HCT116 (cell line): ENCODE measurements at regions not wholly inside any gene's neighbourhood (a gene's known extent, or its start where the extent isn't known, plus 50 kb on each side); places are given as distances from the start of the nearest gene placed in this dataset.

ENCODE experiments used
- ATAC-seq: fragments of 200-7000 bp; cut with Tn5 transposase; 2 replicates; pipeline ENCODE4 v1.9.1; 2020; ENCODE audit warnings: mild to moderate bottlenecking, moderate library complexity
- BruUV-seq: library from RNA; stranded (reverse); fragments of 400-500 nt; replicated peaks from 2 replicates; lab custom pipeline; 2021; lab: Mats Ljungman, UMichigan
- CTCF ChIA-PET: fragments of 300-600 bp; sonication (Branson Sonifier 250); formaldehyde crosslinking; loops from one replicate; lab custom pipeline; 2021; ENCODE audit warnings: antibody characterized with exemption; lab: Charles Lee
- POLR2A ChIA-PET: fragments of 300-600, 350-600 bp; sonication (Branson Sonifier 250); formaldehyde crosslinking; loops from one replicate; lab custom pipeline; 2021; ENCODE audit warnings: antibody characterized with exemption; lab: Charles Lee
- RAD21 ChIA-PET, 2 experiments: fragments of 300-600 bp; sonication (Branson Sonifier 250); formaldehyde crosslinking; loops; one replicate each; lab custom pipeline; 2023; ENCODE audit warnings: low total read pairs in 2 of 2; ENCODE audit not compliant: uncharacterized antibody in 2 of 2, unreplicated experiment in 2 of 2, low non-redundant PET in 1 of 2; lab: Charles Lee
- DNase-seq: peaks from one replicate; pipeline ENCODE4 v3.0.0-alpha.2; 2010; ENCODE audit warnings: low read depth, low spot score
- H2AFZ ChIP-seq: fragments of 200-600 bp; shearing (Covaris generic), sonication (generic); 2 replicates; pipeline ENCODE4 v1.6.1; 2017; ENCODE audit warnings: low read depth, mixed run types, mixed read lengths, antibody characterized with exemption, low read length; ENCODE audit not compliant: poor library complexity, severe bottlenecking
- H3K27ac ChIP-seq: 2 replicates; pipeline ENCODE4 v1.5.1; 2012; ENCODE audit warnings: low read depth, low read length
- H3K27me3 ChIP-seq: fragments of 200-600 bp; sonication (generic); 2 replicates; pipeline ENCODE4 v1.6.1; 2016; ENCODE audit warnings: mixed run types, low read length, mixed read lengths; ENCODE audit not compliant: insufficient read depth
- H3K36me3 ChIP-seq, 2 experiments: fragments of 200-500 bp in 1 of 2; fragments of 200-600 bp in 1 of 2; sonication (Bioruptor generic) in 1 of 2; sonication (generic) in 1 of 2; 2 replicates each; pipeline versions ENCODE4 v1.5.1 to v1.6.1; 2014 to 2016; ENCODE audit warnings: low read length in 2 of 2, inconsistent platforms in 1 of 2, mixed read lengths in 1 of 2, mixed run types in 1 of 2; ENCODE audit not compliant: insufficient read depth in 2 of 2, control insufficient read depth in 1 of 2
- H3K4me1 ChIP-seq, 2 experiments: fragments of 200-600 bp in 1 of 2; sonication (generic) in 1 of 2; 2 replicates each; pipeline versions ENCODE4 v1.5.1 to v1.6.1; 2012 to 2017; ENCODE audit warnings: low read length in 2 of 2, inconsistent platforms in 1 of 2, mild to moderate bottlenecking in 1 of 2, mixed read lengths in 1 of 2, mixed run types in 1 of 2, moderate library complexity in 1 of 2; ENCODE audit not compliant: insufficient read depth in 2 of 2, control insufficient read depth in 1 of 2
- H3K4me2 ChIP-seq: fragments of 200-600 bp; sonication (generic); 2 replicates; pipeline ENCODE4 v1.6.1; 2017; ENCODE audit warnings: mixed run types, low read length, mixed read lengths
- H3K4me3 ChIP-seq, 2 experiments: fragments of 200-600 bp in 1 of 2; sonication (generic) in 1 of 2; replicated peaks in 1 of 2; 2 replicates each; pipeline ENCODE4 v1.5.1; 2011 to 2016; ENCODE audit warnings: low read length in 2 of 2, control low read depth in 1 of 2, low read depth in 1 of 2, mild to moderate bottlenecking in 1 of 2, mixed read lengths in 1 of 2, mixed run types in 1 of 2
- H3K79me2 ChIP-seq: fragments of 200-600 bp; sonication (generic); 2 replicates; pipeline ENCODE4 v1.6.1; 2017; ENCODE audit warnings: mild to moderate bottlenecking, mixed run types, low read length, moderate library complexity, mixed read lengths; ENCODE audit not compliant: insufficient read depth
- H3K9ac ChIP-seq: fragments of 200-600 bp; sonication (generic); 2 replicates; pipeline ENCODE4 v1.6.1; 2016; ENCODE audit warnings: low read length, mixed read lengths
- H3K9me2 ChIP-seq: fragments of 200-600 bp; sonication (generic), shearing (Covaris generic); 2 replicates; pipeline ENCODE4 v1.6.1; 2017; ENCODE audit warnings: mixed run types, mild to moderate bottlenecking, moderate library complexity; ENCODE audit not compliant: insufficient read depth
- H3K9me3 ChIP-seq, 2 experiments: fragments of 200-500 bp in 1 of 2; fragments of 200-600 bp in 1 of 2; sonication (Bioruptor generic) in 1 of 2; sonication (generic) in 1 of 2; 2 replicates each; pipeline ENCODE4 v1.6.1; 2014 to 2017; ENCODE audit warnings: low read length in 2 of 2, mixed read lengths in 2 of 2, inconsistent platforms in 1 of 2, low read depth in 1 of 2, mild to moderate bottlenecking in 1 of 2, mixed run types in 1 of 2, moderate library complexity in 1 of 2; ENCODE audit not compliant: control insufficient read depth in 1 of 2, insufficient read depth in 1 of 2
- H4K20me1 ChIP-seq: fragments of 200-600 bp; sonication (generic), shearing (Covaris generic); 2 replicates; pipeline ENCODE4 v1.6.1; 2017; ENCODE audit warnings: mixed run types, mild to moderate bottlenecking, moderate library complexity; ENCODE audit not compliant: insufficient read depth
- CEBPB ChIP-seq: IDR thresholded peaks from 2 replicates; pipeline ENCODE4 v1.6.1; 2012; ENCODE audit warnings: low read depth
- EGR1 ChIP-seq: IDR thresholded peaks from 2 replicates; pipeline ENCODE4 v1.6.1; 2012; ENCODE audit warnings: low read depth
- ELF1 ChIP-seq: IDR thresholded peaks from 2 replicates; pipeline ENCODE4 v1.6.1; 2012; ENCODE audit warnings: low read depth, borderline replicate concordance
- EZH2 ChIP-seq: fragments of 200-600 bp; sonication (generic); IDR thresholded peaks from 2 replicates; pipeline ENCODE4 v1.6.1; 2017; ENCODE audit warnings: antibody characterized with exemption, mixed run types
- EZH2phosphoT487 ChIP-seq: fragments of 200-600 bp; IDR thresholded peaks from 2 replicates; pipeline ENCODE4 v1.6.1; 2018; ENCODE audit warnings: antibody characterized with exemption, borderline replicate concordance
- SIN3A ChIP-seq: IDR thresholded peaks from 2 replicates; pipeline ENCODE4 v1.6.1; 2012; ENCODE audit warnings: low read depth
- SP1 ChIP-seq: IDR thresholded peaks from 2 replicates; pipeline ENCODE4 v1.6.1; 2012; ENCODE audit warnings: low read depth
- ZFX ChIP-seq: fragments of 450-650 bp; IDR thresholded peaks from 2 replicates; pipeline ENCODE4 v1.6.1; 2017
- ZNF274 ChIP-seq: fragments of 200-500 bp; sonication (Bioruptor generic); IDR thresholded peaks from 2 replicates; pipeline ENCODE4 v1.6.1; 2014; ENCODE audit warnings: mild to moderate bottlenecking, low read depth, low read length, inconsistent platforms
- intact Hi-C: fragments of 100-400 bp; cut with micrococcal nuclease; formaldehyde crosslinking; loops from 2 replicates; pipeline ENCODE4 v1.10.0; 2022
- TF ChIP-seq, protein P1 (sequence below): IDR thresholded peaks from 2 replicates; pipeline ENCODE4 v1.6.1; 2011; ENCODE audit warnings: mild to moderate bottlenecking, low read length, moderate library complexity; ENCODE audit not compliant: insufficient replicate concordance; ENCODE audit errors: extremely low read depth
- TF ChIP-seq, protein P2 (sequence below), 3 experiments: fragments of 200-600 bp in 1 of 3; sonication (generic) in 1 of 3; IDR thresholded peaks in 2 of 3; conservative IDR thresholded peaks in 1 of 3; 2 replicates each; pipeline ENCODE4 v1.5.1; 2012 to 2017; ENCODE audit warnings: low read depth in 2 of 3, low read length in 2 of 3, antibody characterized with exemption in 1 of 3, borderline replicate concordance in 1 of 3, control low read depth in 1 of 3, mild to moderate bottlenecking in 1 of 3, mixed read lengths in 1 of 3, mixed run types in 1 of 3, moderate library complexity in 1 of 3; ENCODE audit not compliant: insufficient read depth in 1 of 3
- TF ChIP-seq, protein P3 (sequence below): IDR thresholded peaks from 2 replicates; pipeline ENCODE4 v1.6.1; 2012

DNA sequence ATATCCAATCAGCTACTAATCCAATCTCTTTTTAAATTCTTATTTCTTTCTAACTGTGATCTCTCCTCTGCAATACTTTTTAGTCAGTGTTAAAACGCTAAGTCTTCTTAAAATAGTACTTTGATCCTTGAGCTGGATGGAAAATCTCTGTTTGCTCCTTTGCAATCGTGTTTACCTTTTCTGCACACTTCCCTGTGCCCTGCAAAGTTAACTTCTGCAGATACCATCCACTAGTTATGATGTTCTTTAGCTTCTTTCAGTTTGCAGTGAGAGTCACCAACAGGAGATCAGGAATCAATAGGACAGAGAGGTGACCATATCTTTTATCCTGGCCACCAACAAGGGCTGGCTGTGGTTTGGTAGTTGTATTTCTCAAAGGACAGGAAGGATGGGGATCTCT, 391.5 kb downstream of the GASK1B start:
- no TSS peak for BruUV-seq
- no peak overlapping the region for H3K27ac ChIP-seq
- no peak overlapping the region for H3K9ac ChIP-seq
- ChIA-PET CTCF (no interaction called here), POLR2A (no interaction called here), RAD21 (no interaction called here)
- H3K4me1 ChIP-seq: no peaks in the 10 kb centered on the region
- no peak overlapping the region for H2AFZ ChIP-seq
- DNase-seq (no peak), ATAC-seq (no peak)
- no peaks in the 10 kb centered on the region for H3K9me3 ChIP-seq
- no peak overlapping the region for H3K4me2 ChIP-seq
- no peak overlapping the region for H3K4me3 ChIP-seq
- no peaks in the 10 kb centered on the region for H3K36me3 ChIP-seq
- H3K27me3 ChIP-seq: no peaks in the 10 kb centered on the region
- intact Hi-C loops: no loop called here
- no peaks in the 10 kb centered on the region; the same call in 1 of the 2 replicates for H3K9me2 ChIP-seq
- TF ChIP-seq ZFX (no peak), SIN3A (no peak), EGR1 (no peak), ZNF274 (no peak), EZH2 (no peak), EZH2phosphoT487 (no peak), ELF1 (no peak), SP1 (no peak), CEBPB (no peak)
- TF ChIP-seq, protein P1, sequence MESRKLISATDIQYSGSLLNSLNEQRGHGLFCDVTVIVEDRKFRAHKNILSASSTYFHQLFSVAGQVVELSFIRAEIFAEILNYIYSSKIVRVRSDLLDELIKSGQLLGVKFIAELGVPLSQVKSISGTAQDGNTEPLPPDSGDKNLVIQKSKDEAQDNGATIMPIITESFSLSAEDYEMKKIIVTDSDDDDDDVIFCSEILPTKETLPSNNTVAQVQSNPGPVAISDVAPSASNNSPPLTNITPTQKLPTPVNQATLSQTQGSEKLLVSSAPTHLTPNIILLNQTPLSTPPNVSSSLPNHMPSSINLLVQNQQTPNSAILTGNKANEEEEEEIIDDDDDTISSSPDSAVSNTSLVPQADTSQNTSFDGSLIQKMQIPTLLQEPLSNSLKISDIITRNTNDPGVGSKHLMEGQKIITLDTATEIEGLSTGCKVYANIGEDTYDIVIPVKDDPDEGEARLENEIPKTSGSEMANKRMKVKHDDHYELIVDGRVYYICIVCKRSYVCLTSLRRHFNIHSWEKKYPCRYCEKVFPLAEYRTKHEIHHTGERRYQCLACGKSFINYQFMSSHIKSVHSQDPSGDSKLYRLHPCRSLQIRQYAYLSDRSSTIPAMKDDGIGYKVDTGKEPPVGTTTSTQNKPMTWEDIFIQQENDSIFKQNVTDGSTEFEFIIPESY: no peak
- TF ChIP-seq, protein P2, sequence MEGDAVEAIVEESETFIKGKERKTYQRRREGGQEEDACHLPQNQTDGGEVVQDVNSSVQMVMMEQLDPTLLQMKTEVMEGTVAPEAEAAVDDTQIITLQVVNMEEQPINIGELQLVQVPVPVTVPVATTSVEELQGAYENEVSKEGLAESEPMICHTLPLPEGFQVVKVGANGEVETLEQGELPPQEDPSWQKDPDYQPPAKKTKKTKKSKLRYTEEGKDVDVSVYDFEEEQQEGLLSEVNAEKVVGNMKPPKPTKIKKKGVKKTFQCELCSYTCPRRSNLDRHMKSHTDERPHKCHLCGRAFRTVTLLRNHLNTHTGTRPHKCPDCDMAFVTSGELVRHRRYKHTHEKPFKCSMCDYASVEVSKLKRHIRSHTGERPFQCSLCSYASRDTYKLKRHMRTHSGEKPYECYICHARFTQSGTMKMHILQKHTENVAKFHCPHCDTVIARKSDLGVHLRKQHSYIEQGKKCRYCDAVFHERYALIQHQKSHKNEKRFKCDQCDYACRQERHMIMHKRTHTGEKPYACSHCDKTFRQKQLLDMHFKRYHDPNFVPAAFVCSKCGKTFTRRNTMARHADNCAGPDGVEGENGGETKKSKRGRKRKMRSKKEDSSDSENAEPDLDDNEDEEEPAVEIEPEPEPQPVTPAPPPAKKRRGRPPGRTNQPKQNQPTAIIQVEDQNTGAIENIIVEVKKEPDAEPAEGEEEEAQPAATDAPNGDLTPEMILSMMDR (IDR thresholded peaks at IDR 0.05 in 2 of 3, conservative IDR thresholded peaks at IDR 0.05 in 1 of 3; ENCODE audit: borderline replicate concordance in 1 of 3, insufficient read depth in 1 of 3, low read depth in 2 of 3, low read length in 2 of 3): no peak
- TF ChIP-seq, protein P3, sequence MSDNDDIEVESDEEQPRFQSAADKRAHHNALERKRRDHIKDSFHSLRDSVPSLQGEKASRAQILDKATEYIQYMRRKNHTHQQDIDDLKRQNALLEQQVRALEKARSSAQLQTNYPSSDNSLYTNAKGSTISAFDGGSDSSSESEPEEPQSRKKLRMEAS: no peak
- no peaks in the 10 kb centered on the region for H4K20me1 ChIP-seq
- H3K79me2 ChIP-seq: no peaks in the 10 kb centered on the region
